Endothelial cell of umbilical vein (primary cell): ENCODE measurements at regions not wholly inside any gene's neighbourhood (a gene's known extent, or its start where the extent isn't known, plus 50 kb on each side); places are given as distances from the start of the nearest gene placed in this dataset.
"Not testable (repeated sequence)": the region's sequence is repeated elsewhere in the genome, so short reads cannot be mapped to it uniquely, and the experiment has no call there.

Source experiments
- BruUV-seq: library from RNA; stranded (reverse); fragments of 400-500 nt; replicated peaks from 2 replicates; lab custom pipeline; 2021; lab: Mats Ljungman, UMichigan
- CTCF ChIA-PET: fragments of 300-600, 350-600 bp; sonication (Branson Sonifier 250); formaldehyde crosslinking; loops from one replicate; lab custom pipeline; 2021; ENCODE audit warnings: antibody characterized with exemption, inconsistent platforms; lab: Charles Lee
- POLR2A ChIA-PET: fragments of 300-600, 350-600 bp; sonication (Branson Sonifier 250); formaldehyde crosslinking; loops from one replicate; lab custom pipeline; 2021; ENCODE audit warnings: antibody characterized with exemption, inconsistent platforms; lab: Charles Lee
- DNase-seq: peaks from one replicate; pipeline ENCODE4 v3.0.0-alpha.2; 2011; ENCODE audit warnings: low read depth, low spot score
- FAIRE-seq: peaks from 2 replicates; lab custom pipeline; 2011; peaks lifted over from hg19 to GRCh38; lab: Jason Lieb, UNC
- H2AFZ ChIP-seq: 2 replicates; pipeline ENCODE4 v1.6.0; 2012; ENCODE audit warnings: low read depth, low read length, control low read depth, inconsistent platforms
- H3K27ac ChIP-seq: 2 replicates; pipeline ENCODE4 v1.5.1; 2011; ENCODE audit warnings: low read depth, mild to moderate bottlenecking, control low read depth, low read length, moderate library complexity; ENCODE audit not compliant: insufficient read depth
- H3K27me3 ChIP-seq, 2 experiments: 2 replicates each; pipeline versions ENCODE4 v1.6.0 to v1.6.1; 2011; ENCODE audit warnings: low read length in 2 of 2, mixed read lengths in 1 of 2; ENCODE audit not compliant: control insufficient read depth in 2 of 2, insufficient read depth in 2 of 2
- H3K36me3 ChIP-seq, 2 experiments: 2 replicates in 1 of 2; 3 replicates in 1 of 2; pipeline ENCODE4 v1.5.1; 2011; ENCODE audit warnings: low read length in 2 of 2, mild to moderate bottlenecking in 1 of 2, moderate library complexity in 1 of 2; ENCODE audit not compliant: control insufficient read depth in 2 of 2, insufficient read depth in 2 of 2; ENCODE audit errors: extremely low read depth in 1 of 2
- H3K4me1 ChIP-seq: 3 replicates; pipeline ENCODE4 v1.5.1; 2011; ENCODE audit warnings: mild to moderate bottlenecking, low read length; ENCODE audit not compliant: control insufficient read depth, insufficient read depth; ENCODE audit errors: extremely low read depth
- H3K4me2 ChIP-seq: 2 replicates; pipeline ENCODE4 v1.6.1; 2011; ENCODE audit warnings: low read length, control low read depth, mixed read lengths; ENCODE audit not compliant: insufficient read depth
- H3K4me3 ChIP-seq, 3 experiments: fragments of 200-600 bp in 1 of 3; sonication (generic), shearing (Covaris generic) in 1 of 3; replicated peaks in 1 of 3; 2 replicates each; pipeline ENCODE4 v1.5.1; 2011 to 2016; ENCODE audit warnings: control low read depth in 3 of 3, low read length in 3 of 3, mild to moderate bottlenecking in 2 of 3, inconsistent platforms in 1 of 3, low read depth in 1 of 3, moderate library complexity in 1 of 3; ENCODE audit not compliant: insufficient read depth in 1 of 3
- H3K79me2 ChIP-seq: 2 replicates; pipeline ENCODE4 v1.6.0; 2012; ENCODE audit warnings: low read length, inconsistent platforms; ENCODE audit not compliant: control insufficient read depth, insufficient read depth
- H3K9ac ChIP-seq: replicated peaks from 2 replicates; pipeline ENCODE3; 2011; ENCODE audit warnings: low read length, control low read depth; ENCODE audit not compliant: insufficient read depth; ENCODE audit errors: extremely low read depth
- H3K9me1 ChIP-seq: replicated peaks from 3 replicates; pipeline ENCODE4 v1.6.0; 2011; ENCODE audit warnings: mild to moderate bottlenecking, low read length; ENCODE audit not compliant: control insufficient read depth, insufficient read depth; ENCODE audit errors: extremely low read depth
- H3K9me3 ChIP-seq: replicated peaks from 2 replicates; pipeline ENCODE4 v1.5.1; 2012; ENCODE audit warnings: low read length, inconsistent platforms; ENCODE audit not compliant: control insufficient read depth, insufficient read depth
- H4K20me1 ChIP-seq: replicated peaks from 2 replicates; pipeline ENCODE3; 2011; ENCODE audit warnings: mild to moderate bottlenecking, low read length; ENCODE audit not compliant: control insufficient read depth, insufficient read depth; ENCODE audit errors: extremely low read depth
- CTCF ChIP-seq, 2 donors: IDR thresholded peaks; 1 replicate in 1 of 2; 2 replicates in 1 of 2; pipeline ENCODE4 v1.5.1; 2011; ENCODE audit warnings: low read length in 2 of 2, mild to moderate bottlenecking in 2 of 2, moderate library complexity in 2 of 2, control low read depth in 1 of 2, inconsistent platforms in 1 of 2, low read depth in 1 of 2; ENCODE audit not compliant: insufficient read depth in 1 of 2; ENCODE audit errors: extremely low read depth in 1 of 2
- EZH2 ChIP-seq: IDR thresholded peaks from 2 replicates; pipeline ENCODE4 v1.6.1; 2012; ENCODE audit warnings: borderline replicate concordance, low read depth, mild to moderate bottlenecking, moderate library complexity, low read length, inconsistent platforms; ENCODE audit not compliant: severe bottlenecking
- JUN ChIP-seq: IDR thresholded peaks from 2 replicates; pipeline ENCODE4 v1.6.1; 2011; ENCODE audit warnings: borderline replicate concordance, low read depth; ENCODE audit not compliant: insufficient read length, insufficient read depth
- dilution Hi-C: fragments of 300-500 bp; cut with MboI; formaldehyde crosslinking; loops from one replicate; pipeline ENCODE4 v1.15.0; 2019; ENCODE audit warnings: low sequenced_read_pairs; ENCODE audit not compliant: extremely low pct_ligation_motif_present
- intact Hi-C: fragments of 100-400 bp; cut with micrococcal nuclease; formaldehyde crosslinking; loops from one replicate; pipeline ENCODE4 v1.10.0; 2022

- TF ChIP-seq CTCF (IDR thresholded peaks at IDR 0.05; ENCODE audit: extremely low read depth in 1 of 2, insufficient read depth in 1 of 2, low read depth in 1 of 2, low read length in 2 of 2) (no peak), JUN (no peak), EZH2 (no peak)
- Histone ChIP-seq H2AFZ (no peak overlapping the region), H3K79me2 (no peaks in the 10 kb centered on the region), H3K9me3 (peaks cover 2% of the 10 kb centered on the region), H3K4me1 (no peaks in the 10 kb centered on the region), H3K9ac (no peak overlapping the region), H3K4me3 (no peak overlapping the region), H3K27me3 (no peaks in the 10 kb centered on the region), H3K9me1 (no peaks in the 10 kb centered on the region), H3K36me3 (no peaks in the 10 kb centered on the region), H3K4me2 (no peak overlapping the region), H4K20me1 (no peaks in the 10 kb centered on the region), H3K27ac (no peak overlapping the region)
- BruUV-seq, result no TSS peak
- POLR2A ChIA-PET, result no interaction called here
- CTCF ChIA-PET, result no interaction called here
- FAIRE-seq (no peak), DNase-seq (no peak)
- dilution Hi-C loops, result no loop called here
- intact Hi-C loops, result no loop called here
These were observed 517.5 kb downstream of the NTRK3 start for GRCh38 chr15:87739081-87739480.

- POLR2A ChIA-PET, H3K36me3 ChIP-seq, H3K4me3 ChIP-seq, H3K9me1 ChIP-seq, H3K4me2 ChIP-seq, dilution Hi-C loops, H4K20me1 ChIP-seq, H3K9me3 ChIP-seq, intact Hi-C loops, H3K9ac ChIP-seq, CTCF ChIA-PET, DNase-seq, H3K79me2 ChIP-seq, H2AFZ ChIP-seq, H3K27ac ChIP-seq, FAIRE-seq, H3K27me3 ChIP-seq, BruUV-seq, H3K4me1 ChIP-seq: not testable (repeated sequence)
These were observed 519.1 kb downstream of the NTRK3 start for GRCh38 chr15:87737460-87737859.
